Heart left ventricle (tissue), 13 donors: ENCODE measurements at regions not wholly inside any gene's neighbourhood (a gene's known extent, or its start where the extent isn't known, plus 50 kb on each side); places are given as distances from the start of the nearest gene placed in this dataset.

ENCODE experiments used
- CTCF ChIP-seq, 12 donors: fragments of 200-600 bp; sonication (generic) in 4 of 12; IDR thresholded peaks; one replicate each; pipeline versions ENCODE4 v1.5.0 to v1.8.0; 2018 to 2022; ENCODE audit warnings: antibody characterized with exemption in 12 of 12, mild to moderate bottlenecking in 5 of 12
- POLR2A ChIP-seq, 2 donors: fragments of 450-650 bp; IDR thresholded peaks; one replicate each; pipeline ENCODE4 v1.6.1; 2017; ENCODE audit warnings: antibody characterized with exemption in 2 of 2, mild to moderate bottlenecking in 2 of 2, moderate library complexity in 2 of 2
- donor health status: ischemic (EF 13 %, LVEDD 7.1; RV severe dilation, severe dysfunction).
- donor health status: DM: no; HTN: yes; CAD: no.
- donor health status: DM: no; HTN: no; CAD: no.
- donor health status: ischemic (EF 25% LVEDD 6.9; RV normal size, moderate dysfunction).
- donor health status: ischemic (EF 25% LVEDD 5.7; RV mildly dilated, moderate dysfunction).
- donor health status: ischemic (EF 35%, LVEDD 5.7; RV mildly dilated, moderate dysfunction).
- donor health status: nonischemic (EF 11% LVEDD 7.7; RV severe dilation, severe dysfunction).
- donor health status: DM: yes; HTN: yes; CAD: no.
- donor health status: PGD.
- donor health status: ischemic (EF 29% LVEDD 5.4; RV normal size, mild dysfunction).
- donor health status: nonischemic (EF 23%, LVEDD 6.1; RV moderate dilation, normal function).

GRCh38 chr4:111013846-111014245 lies 391.0 kb upstream of the PITX2 start:
- TF ChIP-seq CTCF (IDR thresholded peaks at IDR 0.05) (no peak), POLR2A (IDR thresholded peaks at IDR 0.05) (no peak)
